EL (cell line): ENCODE measurements at regions not wholly inside any gene's neighbourhood (a gene's known extent, or its start where the extent isn't known, plus 50 kb on each side); places are given as distances from the start of the nearest gene placed in this dataset.

ENCODE experiments used
- DNase-seq: peaks from one replicate; pipeline ENCODE4 v3.0.0-alpha.2; 2016

DNA sequence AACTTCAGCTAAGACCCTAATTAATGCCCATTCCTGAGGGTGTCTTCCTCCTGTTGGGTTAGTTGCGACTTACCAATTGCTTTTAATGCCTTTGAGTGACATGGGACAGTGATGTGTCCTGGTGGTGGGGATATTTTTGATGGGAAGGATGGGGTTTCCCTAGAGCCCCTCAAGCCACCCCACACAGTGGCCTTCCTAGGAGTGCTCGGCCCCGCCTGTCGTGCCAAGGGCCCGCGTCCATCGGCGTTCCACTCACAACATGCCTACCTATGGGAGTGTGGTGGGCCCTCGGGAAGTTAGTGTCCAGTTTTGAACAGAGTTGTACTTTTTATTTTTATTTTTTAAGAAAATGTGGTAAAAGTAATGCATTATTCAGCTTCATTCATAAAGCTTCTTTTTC, 50.1 kb upstream of the TSPAN2 start:
- DNase-seq, result no peak
